Keratinocyte (primary cell): ENCODE measurements at regions not wholly inside any gene's neighbourhood (a gene's known extent, or its start where the extent isn't known, plus 50 kb on each side); places are given as distances from the start of the nearest gene placed in this dataset.

Experiments
- DNase-seq: peaks from one replicate; pipeline ENCODE4 v3.0.0-alpha.2; 2011; ENCODE audit warnings: low read depth, missing footprints, low spot score
- FAIRE-seq: peaks from 2 replicates; lab custom pipeline; 2011; peaks lifted over from hg19 to GRCh38; lab: Jason Lieb, UNC
- H2AFZ ChIP-seq: 2 replicates; pipeline ENCODE4 v1.6.0; 2012; ENCODE audit warnings: low read length, control low read depth, inconsistent platforms; ENCODE audit not compliant: control insufficient read depth
- H3K27ac ChIP-seq: 2 replicates; pipeline ENCODE4 v1.5.1; 2011; ENCODE audit warnings: low read length; ENCODE audit not compliant: control insufficient read depth, insufficient read depth
- H3K27me3 ChIP-seq: 3 replicates; pipeline ENCODE4 v1.6.0; 2011; ENCODE audit warnings: low read length; ENCODE audit not compliant: control insufficient read depth, insufficient read depth; ENCODE audit errors: extremely low read depth
- H3K36me3 ChIP-seq, 2 experiments: 2 replicates in 1 of 2; 3 replicates in 1 of 2; pipeline ENCODE4 v1.5.1; 2011; ENCODE audit warnings: low read length in 2 of 2, mild to moderate bottlenecking in 1 of 2; ENCODE audit not compliant: control insufficient read depth in 2 of 2, insufficient read depth in 2 of 2; ENCODE audit errors: extremely low read depth in 1 of 2
- H3K4me1 ChIP-seq: 3 replicates; pipeline ENCODE4 v1.5.1; 2011; ENCODE audit warnings: low read length; ENCODE audit not compliant: control insufficient read depth, insufficient read depth; ENCODE audit errors: extremely low read depth
- H3K4me2 ChIP-seq: 3 replicates; pipeline ENCODE4 v1.6.0; 2011; ENCODE audit warnings: low read depth, low read length; ENCODE audit not compliant: control insufficient read depth, insufficient read depth; ENCODE audit errors: extremely low read depth
- H3K4me3 ChIP-seq, 3 experiments: fragments of 200-600 bp in 1 of 3; sonication (generic) in 1 of 3; 2 replicates in 2 of 3; 3 replicates in 1 of 3; pipeline ENCODE4 v1.5.1; 2011 to 2016; ENCODE audit warnings: low read length in 3 of 3, mild to moderate bottlenecking in 3 of 3, control low read depth in 2 of 3, inconsistent platforms in 1 of 3, low read depth in 1 of 3, mixed read lengths in 1 of 3, mixed run types in 1 of 3, moderate library complexity in 1 of 3; ENCODE audit not compliant: control insufficient read depth in 2 of 3, insufficient read depth in 2 of 3; ENCODE audit errors: extremely low read depth in 1 of 3
- H3K79me2 ChIP-seq: 2 replicates; pipeline ENCODE4 v1.6.0; 2012; ENCODE audit warnings: low read length; ENCODE audit not compliant: control insufficient read depth, insufficient read depth
- H3K9ac ChIP-seq: 3 replicates; pipeline ENCODE4 v1.6.0; 2011; ENCODE audit warnings: low read length; ENCODE audit not compliant: control insufficient read depth, insufficient read depth; ENCODE audit errors: extremely low read depth
- H3K9me1 ChIP-seq: 3 replicates; pipeline ENCODE4 v1.6.0; 2011; ENCODE audit warnings: low read length; ENCODE audit not compliant: control insufficient read depth, insufficient read depth; ENCODE audit errors: extremely low read depth
- H3K9me3 ChIP-seq: 2 replicates; pipeline ENCODE4 v1.5.1; 2012; ENCODE audit warnings: low read depth, low read length; ENCODE audit not compliant: control insufficient read depth
- H4K20me1 ChIP-seq: 3 replicates; pipeline ENCODE4 v1.6.0; 2011; ENCODE audit warnings: low read length; ENCODE audit not compliant: control insufficient read depth, insufficient read depth; ENCODE audit errors: extremely low read depth
- CTCF ChIP-seq, 3 experiments: IDR thresholded peaks in 1 of 3; conservative IDR thresholded peaks in 1 of 3; optimal IDR thresholded peaks in 1 of 3; 2 replicates in 2 of 3; 3 replicates in 1 of 3; pipeline versions ENCODE3 to v1.5.1; 2011; ENCODE audit warnings: low read length in 3 of 3, mild to moderate bottlenecking in 3 of 3, moderate library complexity in 2 of 3, control low read depth in 1 of 3, inconsistent platforms in 1 of 3; ENCODE audit not compliant: insufficient read depth in 2 of 3; ENCODE audit errors: extremely low read depth in 1 of 3
- EZH2 ChIP-seq: IDR thresholded peaks from one replicate; pipeline ENCODE4 v1.6.1; 2012; ENCODE audit warnings: inconsistent platforms, mild to moderate bottlenecking, low read length, moderate library complexity
- dilution Hi-C: fragments of 300-500 bp; cut with MboI; formaldehyde crosslinking; loops from one replicate; pipeline ENCODE4 v1.7.0; 2020; ENCODE audit warnings: low sequenced_read_pairs; ENCODE audit not compliant: extremely low pct_ligation_motif_present

GRCh38 chr2:215863687-215864086 is 149.7 kb downstream of the MREG start:
- Histone ChIP-seq H3K9me1 (no peaks in the 10 kb centered on the region), H2AFZ (no peak overlapping the region), H3K4me1 (no peaks in the 10 kb centered on the region), H3K9ac (no peak overlapping the region), H3K27me3 (no peaks in the 10 kb centered on the region), H4K20me1 (no peaks in the 10 kb centered on the region), H3K4me3 (no peak overlapping the region), H3K79me2 (no peaks in the 10 kb centered on the region), H3K27ac (no peak overlapping the region), H3K36me3 (no peaks in the 10 kb centered on the region), H3K9me3 (no peaks in the 10 kb centered on the region), H3K4me2 (no peak overlapping the region)
- no peak for TF ChIP-seq CTCF (optimal IDR thresholded peaks at IDR 0.05 in 1 of 3, IDR thresholded peaks at IDR 0.05 in 1 of 3, conservative IDR thresholded peaks at IDR 0.05 in 1 of 3; ENCODE audit: extremely low read depth in 1 of 3, insufficient read depth in 2 of 3, low read length in 3 of 3)
- no peak for TF ChIP-seq EZH2
- DNase-seq, result no peak
- no peak for FAIRE-seq
- dilution Hi-C loops, result no loop called here

DNA sequence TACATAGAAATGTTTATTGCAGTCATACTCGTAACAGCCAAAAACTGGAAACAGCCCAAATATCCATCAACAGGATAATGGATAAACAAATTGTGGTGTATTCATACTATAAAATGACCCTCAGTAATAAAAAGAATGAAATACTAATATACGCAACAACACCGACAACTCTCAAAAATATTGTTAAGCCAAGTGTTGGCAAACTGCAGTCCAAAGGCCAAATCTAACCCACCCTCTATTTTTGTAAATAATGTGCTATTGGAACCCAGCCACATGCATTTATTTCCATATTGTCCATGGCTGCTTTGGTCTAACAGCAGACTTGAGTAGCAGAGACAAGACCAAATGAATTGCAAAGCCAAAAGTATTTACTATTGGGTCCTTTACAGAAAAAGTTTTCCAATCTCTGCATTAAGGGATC is 151.0 kb downstream of the MREG start:
- no peaks in the 10 kb centered on the region for H3K9me3 ChIP-seq
- H3K4me2 ChIP-seq, result no peak overlapping the region
- H3K9ac ChIP-seq, result no peak overlapping the region
- H3K36me3 ChIP-seq, result no peaks in the 10 kb centered on the region
- H3K4me1 ChIP-seq, result no peaks in the 10 kb centered on the region
- H3K79me2 ChIP-seq, result no peaks in the 10 kb centered on the region
- H4K20me1 ChIP-seq, result no peaks in the 10 kb centered on the region
- TF ChIP-seq EZH2 (no peak), CTCF (optimal IDR thresholded peaks at IDR 0.05 in 1 of 3, IDR thresholded peaks at IDR 0.05 in 1 of 3, conservative IDR thresholded peaks at IDR 0.05 in 1 of 3; ENCODE audit: extremely low read depth in 1 of 3, insufficient read depth in 2 of 3, low read length in 3 of 3) (no peak)
- no peak overlapping the region for H3K27ac ChIP-seq
- no peak overlapping the region for H2AFZ ChIP-seq
- dilution Hi-C loops, result no loop called here
- DNase-seq, result no peak
- no peak for FAIRE-seq
- H3K9me1 ChIP-seq, result no peaks in the 10 kb centered on the region
- no peaks in the 10 kb centered on the region for H3K27me3 ChIP-seq
- H3K4me3 ChIP-seq, result no peak overlapping the region
